GM18867 (cell line): ENCODE measurements at regions not wholly inside any gene's neighbourhood (a gene's known extent, or its start where the extent isn't known, plus 50 kb on each side); places are given as distances from the start of the nearest gene placed in this dataset.

ENCODE experiments used
- ATAC-seq: cut with Tn5 transposase; IDR thresholded peaks from one replicate; pipeline ENCODE4 v1.9.1; 2021; ENCODE audit warnings: mild to moderate bottlenecking, moderate library complexity; ENCODE audit not compliant: unreplicated experiment

- ATAC-seq = peak; percentile 51
These were observed 89.2 kb upstream of the CXCR4 start for GRCh38 chr2:136207030-136207623.

DNA sequence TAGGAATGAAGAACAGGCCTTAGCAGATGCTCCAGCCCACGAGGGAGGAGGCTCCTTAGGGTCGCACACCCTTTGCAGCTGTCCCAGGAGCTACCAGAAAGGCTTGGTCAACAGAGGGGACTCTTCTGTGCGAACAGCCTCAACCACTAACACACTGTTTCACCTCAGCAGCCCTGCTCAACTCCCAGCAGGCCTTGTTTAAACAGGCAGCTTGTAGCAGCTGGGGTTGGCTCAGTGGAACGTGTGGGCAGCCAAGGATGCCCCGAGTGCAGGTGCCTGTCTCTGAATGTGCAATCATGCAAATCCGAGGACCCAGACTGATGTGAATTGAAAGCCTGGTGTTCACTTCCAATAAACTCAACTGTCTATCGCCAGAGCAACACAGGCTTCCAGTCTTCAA lies 88.7 kb upstream of the CXCR4 start:
- ATAC-seq = peak; percentile 97

DNA sequence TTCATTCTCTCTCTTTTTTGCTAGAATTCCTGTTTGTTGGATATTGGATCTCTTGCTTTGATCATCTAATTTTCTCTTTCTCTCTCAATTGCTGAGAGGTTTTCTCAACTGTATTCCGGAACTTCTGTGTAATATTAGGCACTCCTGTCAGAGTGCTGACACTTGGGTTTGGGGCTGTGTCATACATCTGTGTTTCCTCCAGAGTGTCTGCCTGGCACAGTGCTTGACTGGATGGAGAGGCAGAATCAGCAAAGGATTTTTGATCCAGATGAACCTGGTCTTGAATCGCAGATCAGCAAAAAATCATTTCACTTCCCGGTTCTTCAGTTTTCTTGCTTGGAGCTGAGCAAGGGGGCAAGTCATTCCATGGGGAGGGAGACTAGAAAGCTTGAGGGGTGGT lies 87.7 kb upstream of the CXCR4 start:
- ATAC-seq = no peak

- ATAC-seq = no peak
These were observed 87.0 kb upstream of the CXCR4 start for GRCh38 chr2:136204971-136205370.

GRCh38 chr2:136195226-136195625 lies 77.3 kb upstream of the CXCR4 start:
- no peak for ATAC-seq

GRCh38 chr2:136191041-136191440 lies 73.1 kb upstream of the CXCR4 start:
- ATAC-seq = no peak

- ATAC-seq = no peak
These were observed 71.4 kb upstream of the CXCR4 start for GRCh38 chr2:136189221-136189782.

- no peak for ATAC-seq
These were observed 70.1 kb upstream of the CXCR4 start for GRCh38 chr2:136188086-136188485.

- ATAC-seq = no peak
These were observed 68.2 kb upstream of the CXCR4 start for GRCh38 chr2:136185981-136186776.

GRCh38 chr2:136183097-136183496 lies 65.1 kb upstream of the CXCR4 start:
- ATAC-seq = no peak

GRCh38 chr2:136182315-136182714 lies 64.4 kb upstream of the CXCR4 start:
- no peak for ATAC-seq

DNA sequence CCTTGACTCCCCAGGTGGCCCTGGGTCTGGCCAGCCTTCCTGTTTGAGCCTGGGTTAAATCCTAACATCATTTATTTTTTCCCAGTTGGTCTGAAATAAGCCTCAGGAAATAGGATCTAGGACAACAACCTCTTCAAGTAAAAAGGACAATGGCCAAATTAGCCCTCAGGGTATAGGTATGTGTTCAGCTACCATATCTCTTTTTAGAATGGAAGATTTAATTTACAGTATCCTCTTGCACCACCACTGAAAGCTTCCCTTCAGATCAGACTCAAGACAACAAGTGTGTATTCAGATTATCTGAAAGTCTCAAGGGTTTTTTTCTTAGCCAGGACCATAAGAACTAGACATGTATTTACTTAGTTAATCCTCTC lies 61.6 kb upstream of the CXCR4 start:
- ATAC-seq = no peak

GRCh38 chr2:136178941-136179601 lies 61.1 kb upstream of the CXCR4 start:
- no peak for ATAC-seq

- no peak for ATAC-seq
These were observed 57.9 kb upstream of the CXCR4 start for GRCh38 chr2:136175868-136176267.

- ATAC-seq = no peak
These were observed 57.5 kb upstream of the CXCR4 start for GRCh38 chr2:136175466-136175865.

DNA sequence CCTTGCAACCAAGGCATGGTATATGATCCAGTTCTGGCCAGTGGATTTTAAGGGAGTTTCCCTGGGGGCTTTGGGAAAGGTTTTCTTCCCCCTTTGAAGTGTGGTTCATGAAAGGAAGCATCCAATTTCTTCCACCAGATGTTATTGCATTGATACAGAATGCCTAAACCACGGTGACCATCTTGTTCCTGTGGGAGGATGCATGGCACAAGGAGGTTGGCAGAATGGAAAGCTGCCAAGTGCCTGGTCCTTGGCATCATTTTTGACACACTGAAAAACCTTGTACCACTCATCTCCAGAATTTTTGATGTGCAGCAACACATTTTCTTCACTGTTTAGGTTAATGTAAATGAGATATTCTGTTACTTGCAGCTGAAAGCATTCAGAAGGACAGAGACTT lies 55.2 kb upstream of the CXCR4 start:
- no peak for ATAC-seq

DNA sequence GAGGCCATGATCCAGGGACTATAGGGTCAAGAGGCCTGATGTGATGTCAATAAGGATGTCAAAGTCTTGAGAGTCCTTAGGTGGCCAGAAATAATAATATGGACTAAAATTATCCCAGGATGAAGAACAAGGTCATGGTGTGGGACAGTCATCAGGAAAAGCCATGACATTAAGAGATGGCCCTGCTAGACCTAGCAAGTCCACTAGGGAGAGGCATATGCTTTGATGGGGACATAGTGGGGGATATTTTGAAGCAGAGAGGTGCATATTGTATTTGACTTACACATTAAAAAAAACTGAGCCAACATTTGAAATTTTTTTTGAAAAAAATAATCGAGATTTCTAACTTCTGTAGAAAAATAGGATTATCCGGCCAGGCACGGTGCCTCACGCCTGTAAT lies 53.3 kb upstream of the CXCR4 start:
- no peak for ATAC-seq

- ATAC-seq = no peak
These were observed 50.8 kb upstream of the CXCR4 start for GRCh38 chr2:136168720-136169119.

DNA sequence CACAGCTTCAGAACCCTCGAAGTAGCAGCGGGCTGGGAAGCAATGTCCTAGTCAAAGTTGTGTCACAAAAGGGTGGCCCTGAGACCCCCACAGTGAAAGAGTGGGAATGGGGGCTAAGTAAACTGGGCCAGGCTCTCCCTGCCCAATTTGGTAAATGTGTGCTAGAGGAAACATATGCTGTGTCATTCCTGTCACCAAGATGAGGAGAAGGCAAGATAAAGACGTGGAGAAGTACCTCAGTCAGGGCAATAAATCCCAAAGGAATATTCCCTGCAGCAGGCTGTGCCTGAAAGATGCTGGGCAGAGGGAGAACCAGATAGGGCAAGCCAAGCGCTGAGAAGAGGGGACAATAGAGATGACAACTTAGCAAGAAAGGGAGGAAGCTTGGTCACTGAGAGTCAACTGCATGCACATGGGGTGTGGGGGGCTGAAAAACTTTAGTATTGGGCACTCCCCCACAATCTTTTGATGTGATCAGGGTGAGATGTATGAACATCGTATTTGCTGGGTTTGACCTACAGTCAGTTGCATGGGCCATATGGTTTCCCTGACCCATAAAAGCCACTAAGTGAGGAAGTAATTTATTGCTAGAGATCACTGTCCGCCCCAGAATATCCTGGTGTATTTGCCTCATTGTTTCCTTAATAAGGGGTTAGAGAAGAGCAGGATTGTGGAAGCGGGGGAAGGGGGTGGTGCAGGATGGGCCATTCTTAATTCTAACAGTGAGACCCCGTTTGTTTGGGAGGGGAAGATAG lies 49.9 kb upstream of the CXCR4 start:
- ATAC-seq = no peak
